Cardiac septum (tissue), 1 donor: ENCODE measurements at regions not wholly inside any gene's neighbourhood (a gene's known extent, or its start where the extent isn't known, plus 50 kb on each side); places are given as distances from the start of the nearest gene placed in this dataset.

Experiments used
- DNase-seq: peaks from one replicate; pipeline ENCODE4 v3.0.0-alpha.2; 2020; ENCODE audit warnings: low spot score
- intact Hi-C: fragments of 100-400 bp; cut with DNase I; formaldehyde crosslinking; loops from one replicate; pipeline ENCODE4 v1.14.0; 2022
- donor health status: DM: no; HTN: no; CAD: no.

DNA sequence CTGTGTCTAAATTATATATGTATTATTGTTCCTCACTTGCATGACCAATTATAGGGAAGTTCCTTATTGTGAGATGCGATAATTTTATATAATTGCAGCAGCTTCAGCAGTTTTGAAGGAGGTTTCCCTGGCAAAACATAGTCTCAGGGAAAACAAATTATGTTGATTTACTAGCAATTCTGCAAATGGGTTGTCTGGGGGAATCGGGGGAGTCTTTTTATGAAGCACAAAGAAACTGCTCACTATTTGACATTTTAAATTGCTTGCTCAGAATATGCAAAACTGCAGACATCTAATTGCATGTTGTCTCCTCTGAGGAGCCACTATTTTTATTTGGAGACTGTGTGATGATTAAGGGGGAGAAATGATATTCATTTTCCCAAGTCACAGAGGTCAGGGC lies 361.6 kb downstream of the YTHDC2 start:
- intact Hi-C loops: no loop called here
- no peak for DNase-seq

DNA sequence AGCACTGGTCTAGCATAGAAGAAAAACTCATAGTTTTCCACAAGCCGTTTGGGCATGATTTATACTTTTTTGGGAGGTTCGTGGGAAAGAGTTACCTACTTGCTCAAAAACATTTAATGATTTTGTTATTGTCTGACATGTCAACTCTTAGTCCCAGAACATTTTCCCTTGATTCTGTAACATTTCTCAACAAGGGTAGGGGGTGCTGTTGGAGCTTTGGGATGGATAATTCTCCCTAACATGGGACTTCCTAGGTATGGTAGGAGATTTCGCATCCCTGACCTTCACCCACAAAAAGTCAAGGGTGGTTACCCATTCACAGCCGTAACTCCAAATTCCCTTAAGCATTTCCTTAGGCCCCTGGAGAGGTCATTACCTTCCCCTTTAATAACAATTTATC lies 378.0 kb downstream of the YTHDC2 start:
- no peak for DNase-seq

DNA sequence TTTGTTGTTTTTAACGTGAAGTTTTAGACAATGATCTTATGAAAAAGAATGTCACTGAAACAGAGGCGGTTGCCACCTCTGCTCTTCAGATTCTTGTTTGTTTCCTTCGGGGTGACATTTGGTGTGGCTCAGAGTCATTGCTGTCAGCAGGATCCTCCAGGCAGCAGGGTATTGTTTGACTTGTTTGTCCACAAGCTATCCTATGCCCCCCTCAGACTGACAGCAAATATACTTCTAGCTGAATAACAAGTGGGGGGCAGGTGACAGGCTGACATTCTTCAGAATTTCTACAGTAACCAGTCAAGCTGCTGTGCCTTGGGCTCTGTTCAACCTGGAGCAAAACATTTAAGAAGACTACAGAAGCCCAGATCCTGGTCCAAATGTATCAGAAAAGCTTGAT lies 383.3 kb downstream of the YTHDC2 start:
- no peak for DNase-seq
- intact Hi-C loops: no loop called here

More for the DNA sequence above, 378.0 kb downstream of the YTHDC2 start:
- intact Hi-C loops: no loop called here

DNA sequence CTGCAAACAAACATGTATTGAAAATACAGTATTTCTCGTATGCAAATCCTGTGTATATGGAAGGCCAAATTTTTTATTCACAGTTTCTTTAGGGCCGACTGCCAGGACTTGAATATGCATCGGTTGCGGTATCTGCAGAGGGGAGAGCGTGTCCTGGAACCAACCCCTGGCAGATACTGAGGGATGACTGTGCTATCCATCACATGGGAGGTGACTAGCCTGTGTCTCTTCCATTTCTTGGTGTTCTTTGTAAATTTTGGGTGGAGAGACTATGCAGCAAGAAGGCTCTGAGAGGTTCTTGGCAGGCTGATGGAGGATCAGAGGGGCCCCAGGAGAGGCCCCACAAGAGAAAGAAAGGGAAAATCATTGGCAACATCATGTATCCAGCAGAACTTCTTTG lies 384.3 kb downstream of the YTHDC2 start:
- no peak for DNase-seq
- intact Hi-C loops: no loop called here

DNA sequence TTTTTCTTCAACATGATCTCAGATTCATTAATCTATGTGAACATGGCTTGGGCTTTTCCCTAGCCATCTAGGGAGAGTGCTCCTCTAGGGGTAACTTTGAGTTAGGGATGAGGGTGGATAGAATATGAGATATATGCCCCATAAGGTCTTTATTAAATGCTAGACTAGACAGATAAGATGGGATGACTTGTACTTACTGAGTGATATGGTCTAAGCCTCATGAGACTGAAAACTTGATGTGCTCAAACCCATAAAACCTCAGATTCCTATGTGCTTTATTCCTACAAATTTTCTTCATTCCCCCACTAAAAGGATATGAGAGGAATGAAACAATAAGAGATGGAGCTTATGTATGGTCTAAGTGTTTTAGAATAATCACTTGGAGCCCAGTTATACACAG lies 386.6 kb downstream of the YTHDC2 start:
- intact Hi-C loops: no loop called here
- no peak for DNase-seq

DNA sequence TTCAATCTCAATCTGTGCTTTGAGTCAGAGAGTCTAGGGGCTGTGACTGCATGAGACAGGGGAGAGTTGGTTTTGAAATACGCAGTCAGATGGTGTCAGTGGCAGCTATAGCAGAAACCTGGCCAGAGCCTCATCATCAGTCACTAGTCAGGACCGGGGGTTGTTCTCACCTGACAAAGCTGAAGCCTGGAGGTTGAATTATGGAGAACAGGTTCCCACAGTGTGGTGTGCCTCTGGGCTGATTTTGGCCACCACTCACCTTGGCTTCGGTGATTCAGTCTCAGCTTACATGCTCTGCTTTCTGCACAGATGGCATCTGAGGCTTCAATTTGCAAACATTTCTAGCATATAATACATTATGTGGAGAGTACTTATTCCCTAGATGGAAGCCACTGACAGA lies 387.3 kb downstream of the YTHDC2 start:
- intact Hi-C loops: no loop called here
- DNase-seq: no peak

DNA sequence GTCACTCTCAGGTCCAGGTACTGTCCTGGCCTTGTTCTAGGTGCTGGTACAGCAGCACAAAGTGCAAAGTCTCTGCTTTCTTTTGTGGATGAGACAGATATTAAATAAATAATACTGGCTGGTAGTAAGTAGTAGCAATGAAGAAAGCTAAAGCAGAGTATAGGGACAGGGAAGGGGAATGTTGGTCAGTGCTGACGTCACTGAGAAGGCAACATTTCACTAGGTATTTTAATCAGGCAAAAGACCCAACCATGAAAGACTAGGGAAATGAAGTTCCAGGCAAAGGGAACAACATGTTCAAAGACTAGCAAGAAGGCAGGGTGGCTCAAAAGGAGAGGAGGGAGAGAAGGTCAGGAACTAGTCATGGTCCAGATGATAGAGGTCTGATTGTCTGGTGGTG lies 388.2 kb downstream of the YTHDC2 start:
- intact Hi-C loops: no loop called here
- no peak for DNase-seq

DNA sequence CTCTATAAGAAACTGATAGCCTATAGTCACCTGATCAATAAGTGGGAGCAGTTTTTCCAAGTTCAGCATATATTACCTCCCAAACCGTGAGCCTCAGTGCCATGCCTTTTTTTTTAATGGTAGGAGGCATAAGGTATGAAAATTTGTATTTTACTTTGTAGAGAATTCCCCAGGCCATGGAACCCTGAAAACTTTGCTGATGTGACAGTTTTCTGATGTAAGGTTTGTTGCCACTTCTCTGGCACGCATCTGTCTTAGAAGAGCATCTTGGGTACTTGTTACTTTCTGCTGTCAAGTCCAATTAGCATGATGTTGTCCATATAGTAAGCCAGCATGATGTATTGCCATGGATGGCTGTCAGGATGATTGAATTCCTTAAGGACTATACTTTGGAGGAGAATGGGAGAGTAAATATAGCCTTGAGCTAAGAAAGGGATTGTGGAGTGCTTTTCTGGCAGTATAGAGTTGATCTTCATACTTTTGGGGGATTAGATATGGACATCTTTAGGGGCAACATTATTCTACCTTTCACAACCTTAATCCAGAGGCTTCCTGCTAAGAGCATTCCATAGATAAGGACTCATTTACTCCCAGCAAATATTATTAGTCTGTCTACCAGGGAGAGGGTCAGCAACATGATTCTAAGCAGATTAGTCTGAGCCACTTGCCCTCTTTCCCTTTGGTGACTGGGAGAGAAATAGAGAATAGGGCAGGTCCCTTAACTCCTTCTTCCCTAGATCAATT lies 389.6 kb downstream of the YTHDC2 start:
- DNase-seq: no peak
- intact Hi-C loops: no loop called here

DNA sequence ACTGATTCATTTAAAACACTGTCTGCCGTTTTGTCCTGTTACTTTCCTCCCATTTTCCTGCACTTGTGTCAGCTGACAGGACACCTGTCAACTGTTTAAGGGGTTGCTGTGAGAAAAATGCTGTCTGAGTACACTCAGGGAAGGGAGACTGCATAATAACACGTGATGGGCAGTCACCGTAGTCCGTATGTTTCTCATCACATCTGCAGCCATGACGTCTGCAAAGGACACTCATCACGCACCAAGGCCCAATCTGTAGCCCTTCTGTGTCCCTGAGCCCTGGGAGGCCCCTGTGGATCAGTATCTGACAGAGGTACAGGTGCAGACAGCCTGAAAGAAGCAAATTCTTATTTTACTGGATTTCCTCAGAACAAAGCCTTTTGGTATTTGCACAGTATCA lies 396.3 kb downstream of the YTHDC2 start:
- DNase-seq: no peak
- intact Hi-C loops: no loop called here

DNA sequence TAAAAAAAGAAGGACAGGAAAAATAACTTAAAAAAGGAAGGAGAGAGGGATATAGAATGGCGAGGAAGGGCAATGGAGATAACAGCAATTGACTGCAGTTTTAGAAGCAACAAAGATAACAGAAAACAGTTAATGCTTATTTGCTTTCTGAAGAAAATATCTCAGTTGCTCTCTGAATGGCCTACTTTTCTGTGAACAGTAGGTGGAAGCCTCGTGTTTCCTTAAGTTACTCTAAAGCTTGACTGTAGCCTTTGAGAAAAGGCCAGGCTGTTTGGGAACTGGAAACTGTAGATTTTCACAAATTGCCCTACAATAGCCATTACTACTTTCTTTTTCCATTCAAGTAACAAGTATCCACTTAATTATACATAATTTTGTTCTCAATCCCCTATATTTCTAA lies 404.5 kb downstream of the YTHDC2 start:
- DNase-seq: no peak
- intact Hi-C loops: no loop called here

DNA sequence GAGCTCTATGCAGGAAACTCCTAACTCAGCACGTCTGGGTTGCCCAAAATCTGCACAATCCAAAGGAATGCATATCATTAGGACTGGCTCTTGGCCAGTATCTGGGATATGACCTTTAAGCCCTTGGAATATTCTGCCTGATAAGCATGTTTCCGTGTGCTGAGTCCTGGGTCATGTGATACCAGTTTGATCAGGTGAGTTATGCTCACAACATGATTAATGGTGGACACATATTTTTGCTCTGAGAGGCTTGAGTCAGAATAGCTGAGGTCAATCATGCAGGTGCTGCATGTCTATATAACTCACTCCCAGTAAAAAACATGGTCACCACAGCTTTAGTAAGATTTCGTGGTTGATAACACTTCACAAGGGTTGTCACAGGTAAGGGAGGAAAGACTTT lies 408.8 kb downstream of the YTHDC2 start:
- no peak for DNase-seq
- intact Hi-C loops: no loop called here

DNA sequence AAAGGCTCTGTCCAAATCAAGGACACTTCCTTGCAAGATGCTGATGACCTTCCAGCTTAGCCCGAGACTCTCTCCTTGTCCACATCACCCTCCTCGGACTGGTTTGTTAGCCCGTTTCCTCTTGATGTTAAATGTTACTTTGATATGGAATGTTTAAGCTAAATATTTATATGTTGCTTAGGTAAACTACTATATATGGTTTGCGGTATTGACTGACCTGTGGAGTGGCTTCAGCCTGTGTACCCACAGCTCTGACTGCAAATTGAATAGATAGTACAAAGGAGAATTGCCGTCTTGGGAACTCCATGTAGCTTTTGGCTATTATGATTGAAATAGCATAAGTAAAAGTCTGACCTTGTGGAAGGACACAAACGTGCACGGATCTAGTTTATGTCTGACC lies 422.0 kb downstream of the YTHDC2 start:
- intact Hi-C loops: no loop called here
- DNase-seq: no peak

DNA sequence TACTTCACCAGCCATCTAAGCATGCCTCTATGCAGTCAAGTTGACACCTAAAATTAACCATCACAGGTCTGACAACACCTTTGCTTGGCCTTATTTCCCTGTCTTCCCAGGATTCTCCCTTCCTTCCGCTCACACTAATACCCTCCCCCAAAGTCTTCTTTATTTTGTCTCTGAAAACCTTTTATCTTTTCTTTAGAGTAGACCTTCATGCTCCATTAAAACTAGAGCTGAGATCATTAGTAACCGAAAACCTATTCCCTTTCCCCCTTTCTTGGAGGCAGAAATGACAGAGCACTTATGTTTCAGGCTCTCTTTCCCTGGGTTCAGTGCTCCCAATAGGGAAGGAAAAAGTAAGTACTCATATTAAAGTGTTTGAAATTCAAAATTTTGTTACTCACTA lies 423.8 kb downstream of the YTHDC2 start:
- intact Hi-C loops: no loop called here
- no peak for DNase-seq

DNA sequence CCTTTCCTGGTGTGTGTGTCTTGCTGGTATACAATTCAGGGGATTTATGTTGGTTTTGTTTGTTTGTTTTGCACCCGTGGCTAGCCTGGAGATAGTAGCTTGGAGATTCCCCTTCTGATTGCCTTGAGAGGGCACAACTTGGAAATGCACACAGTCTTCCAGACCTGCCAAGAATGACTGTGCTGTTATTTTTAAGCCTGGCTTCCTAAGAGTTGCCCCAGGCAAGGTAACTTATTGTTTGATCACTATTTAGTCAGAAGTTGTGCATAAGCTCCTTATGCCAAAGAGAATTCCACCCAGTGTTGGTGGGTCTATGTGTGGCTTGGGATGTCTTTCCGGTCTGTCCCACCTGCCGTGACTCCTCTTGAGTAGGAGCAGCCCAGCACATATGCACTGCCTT lies 421.9 kb upstream of the KCNN2 start:
- intact Hi-C loops: no loop called here
- no peak for DNase-seq

DNA sequence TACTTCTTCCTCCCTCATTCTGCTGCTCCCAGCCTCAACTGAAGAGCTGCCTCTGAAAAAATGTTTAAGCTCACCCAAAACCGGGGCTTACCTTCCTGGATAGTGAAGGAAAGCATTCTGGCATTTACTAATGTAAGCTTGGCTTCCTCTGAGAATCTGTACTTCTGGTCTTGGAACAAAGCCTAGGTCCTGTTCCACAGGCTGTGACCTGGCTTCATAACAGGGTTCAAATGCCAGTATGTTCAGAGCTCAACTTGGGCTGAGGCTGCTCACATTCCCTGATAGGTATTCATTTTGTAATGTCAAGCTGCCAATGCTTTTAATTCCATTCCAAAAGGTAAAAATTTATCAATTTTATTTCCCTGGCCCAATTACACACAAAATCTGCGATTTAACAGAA lies 411.7 kb upstream of the KCNN2 start:
- intact Hi-C loops: no loop called here
- no peak for DNase-seq

DNA sequence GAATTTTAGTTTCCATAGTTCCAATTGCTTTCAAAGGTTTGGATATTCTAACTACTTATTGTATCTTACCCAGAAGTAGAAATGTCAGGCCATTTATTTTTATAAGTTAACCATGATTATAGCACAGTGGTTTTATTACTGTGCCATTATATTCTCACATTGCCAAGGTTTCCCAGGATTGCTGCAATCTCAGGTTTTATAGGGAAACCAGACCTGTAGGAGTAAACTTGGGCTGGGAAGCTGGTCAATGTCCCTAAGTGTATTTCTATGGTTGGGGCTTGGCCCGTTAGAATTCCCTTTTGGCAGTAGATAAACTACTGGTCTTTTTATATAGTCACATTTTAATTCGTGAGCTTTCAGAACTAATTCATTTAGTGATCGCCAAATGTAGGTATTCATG lies 396.6 kb upstream of the KCNN2 start:
- DNase-seq: no peak
- intact Hi-C loops: no loop called here

DNA sequence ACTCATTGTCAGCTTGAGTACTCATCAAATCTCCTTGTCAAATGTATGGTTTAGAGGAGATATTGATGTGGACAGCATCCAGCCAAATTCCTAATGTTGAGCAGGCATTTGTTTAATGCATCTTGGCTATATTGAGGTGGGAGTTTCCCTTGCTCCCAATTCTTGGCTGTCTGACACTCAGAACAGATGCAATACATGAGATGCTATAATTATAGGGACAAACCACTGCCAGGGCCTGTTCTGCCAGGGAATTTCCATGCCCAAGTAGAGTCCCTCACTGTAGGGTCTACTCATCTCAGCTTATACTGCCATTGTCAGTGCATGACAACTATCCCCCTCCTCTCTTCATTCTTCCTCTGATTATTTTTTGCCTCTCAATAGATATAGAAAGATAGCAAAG lies 392.0 kb upstream of the KCNN2 start:
- DNase-seq: no peak
- intact Hi-C loops: no loop called here

DNA sequence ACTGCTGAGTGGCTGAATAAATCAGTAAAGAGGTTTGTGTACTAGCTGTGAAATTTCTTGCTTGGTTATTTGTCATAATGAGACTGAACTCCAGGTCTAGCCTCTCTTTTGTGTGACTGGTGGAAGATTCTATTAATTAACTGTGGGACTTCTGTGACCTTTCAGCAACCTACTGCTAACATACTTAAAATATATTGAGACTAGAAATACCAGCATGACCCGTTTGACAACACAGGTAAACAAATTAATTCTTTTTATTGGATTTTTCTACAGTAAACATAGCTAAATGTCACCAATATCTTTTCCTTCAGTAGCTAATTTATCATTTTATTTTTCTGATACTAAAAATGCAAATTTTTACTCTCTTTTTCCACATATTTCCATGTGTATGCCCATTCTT lies 390.4 kb upstream of the KCNN2 start:
- intact Hi-C loops: no loop called here
- no peak for DNase-seq

DNA sequence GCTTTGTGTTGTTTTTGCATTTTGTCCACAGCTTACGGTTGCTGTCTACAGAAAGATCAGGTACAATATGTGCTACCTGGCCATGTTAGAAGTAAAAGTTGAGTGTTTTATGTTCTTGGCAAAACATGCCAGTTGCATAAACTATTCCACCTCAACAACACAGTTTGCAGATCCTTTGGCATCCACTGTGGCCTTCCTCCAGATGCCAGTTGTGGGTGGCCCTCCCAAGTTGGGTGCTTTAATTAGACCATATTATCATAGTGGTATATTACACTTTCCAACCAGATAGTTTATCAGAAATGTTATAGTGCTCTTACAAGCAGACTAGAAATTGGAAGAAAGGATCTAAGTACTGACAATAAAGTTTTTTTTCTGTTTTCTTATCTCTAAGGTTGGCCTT lies 386.9 kb upstream of the KCNN2 start:
- DNase-seq: no peak
- intact Hi-C loops: no loop called here

DNA sequence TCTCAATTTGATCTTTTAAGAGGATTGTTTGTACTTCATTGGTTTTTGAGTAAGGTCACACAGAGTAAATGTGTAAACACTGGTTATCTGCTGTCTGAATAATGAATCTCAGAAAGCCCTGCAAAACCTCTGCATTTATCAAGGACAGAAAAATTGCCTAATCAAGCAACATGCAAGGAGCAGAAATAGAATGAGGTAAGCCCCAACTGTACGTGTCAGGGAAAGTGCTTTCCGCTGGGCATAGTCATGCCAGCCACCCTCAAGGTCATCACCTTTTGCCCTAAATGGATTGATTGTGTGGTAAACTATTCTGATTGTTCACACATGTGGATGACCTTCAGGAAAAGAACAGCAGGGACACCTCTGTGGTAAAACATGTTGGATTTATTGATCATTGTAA lies 376.9 kb upstream of the KCNN2 start:
- no peak for DNase-seq
- intact Hi-C loops: no loop called here

DNA sequence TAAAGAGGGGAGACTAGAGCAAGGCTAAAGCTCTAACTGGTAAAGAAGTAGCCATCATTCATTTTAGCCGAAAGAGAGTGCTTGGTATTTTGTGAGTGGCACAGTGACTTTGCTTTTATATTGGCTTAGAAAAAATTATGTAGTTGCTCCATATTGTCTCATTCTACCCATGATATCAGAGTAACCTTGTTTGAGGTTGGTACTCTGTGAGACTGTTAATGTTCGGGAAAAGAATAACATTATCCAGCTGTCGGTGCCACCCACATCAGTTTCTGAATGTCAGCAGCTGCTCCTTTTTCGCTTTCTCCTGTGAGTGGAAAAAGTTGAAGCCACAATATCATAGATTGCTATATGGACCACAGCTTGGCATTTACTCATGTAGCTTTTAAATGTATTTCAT lies 376.4 kb upstream of the KCNN2 start:
- intact Hi-C loops: no loop called here
- DNase-seq: no peak

DNA sequence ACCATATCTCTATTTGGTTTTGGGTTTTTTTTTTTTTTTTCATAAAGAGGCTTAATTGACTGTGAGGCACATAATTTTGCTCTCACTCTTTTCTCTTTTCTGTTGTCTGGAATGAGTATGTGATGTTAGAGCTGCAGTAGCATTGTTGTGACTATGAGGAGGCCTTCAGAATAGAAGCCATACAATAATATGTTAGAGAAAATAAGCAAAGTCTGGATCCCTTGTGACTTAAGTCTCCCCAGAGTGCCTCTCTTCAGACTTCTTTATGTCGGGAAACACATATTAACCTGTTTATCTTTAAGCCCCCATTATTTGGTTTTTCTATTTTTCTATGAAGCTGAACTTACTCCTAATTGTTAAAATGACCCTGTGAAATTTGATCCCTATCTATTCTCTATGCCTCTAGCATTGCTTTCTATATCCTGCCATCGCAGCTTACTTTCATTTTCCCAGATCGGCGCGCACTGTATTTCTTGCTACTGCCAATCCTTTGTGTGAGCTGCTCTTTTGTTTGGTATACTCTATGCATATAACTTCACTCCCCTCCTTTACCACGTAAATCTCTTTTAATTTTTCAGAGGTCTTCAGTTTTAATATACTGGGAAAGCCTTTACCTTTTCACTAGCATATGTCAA lies 372.5 kb upstream of the KCNN2 start:
- no peak for DNase-seq
- intact Hi-C loops: no loop called here
